ENCODE measurements at regions not wholly inside any gene's neighbourhood (a gene's known extent, or its start where the extent isn't known, plus 50 kb on each side); places are given as distances from the start of the nearest gene placed in this dataset.

DNA sequence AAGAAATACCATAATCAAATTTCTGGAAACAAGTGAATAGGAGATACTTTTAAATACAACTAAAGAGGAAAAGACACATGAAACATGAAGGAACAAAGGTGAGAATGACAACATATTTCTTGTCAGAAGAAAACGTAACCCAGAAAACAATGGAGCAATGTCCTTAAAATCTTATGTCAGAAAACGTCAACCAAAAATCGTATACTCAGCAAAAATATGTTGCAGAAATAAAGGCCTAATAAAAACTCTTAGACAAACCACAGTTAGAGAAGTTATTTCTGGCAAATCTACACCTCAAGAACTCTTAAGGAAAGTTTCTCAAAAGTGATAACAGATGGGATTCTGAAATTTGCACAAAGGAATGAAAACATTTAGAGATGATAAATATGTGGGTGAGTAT, 66.3 kb upstream of the FBXL7 start:
- no TSS peak for BruUV-seq (replicated peaks)

DNA sequence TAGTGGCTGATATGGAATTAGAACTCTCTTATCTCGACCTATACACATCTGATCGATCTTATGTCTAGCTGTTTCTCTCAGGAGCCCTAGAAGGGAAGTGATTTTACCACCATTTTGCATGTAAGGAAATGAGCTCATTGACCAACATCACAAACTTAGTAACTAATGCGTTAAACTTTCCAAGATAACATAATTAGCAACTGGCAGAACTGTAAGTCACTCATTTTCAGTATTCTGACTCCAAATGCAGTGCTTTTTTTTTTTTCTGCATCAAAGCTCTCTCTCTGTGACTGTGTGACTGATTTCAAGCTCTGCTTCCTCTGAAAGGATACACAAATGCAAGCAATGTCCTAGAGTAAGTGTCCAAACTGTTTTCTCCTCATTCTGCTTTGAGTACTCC, 68.1 kb upstream of the FBXL7 start:
- SMC1A ChIA-PET (ENCODE audit: uncharacterized antibody, unreplicated experiment), result interaction anchor here (1.3 kb wide), 1 partner anchor 10 kb away, joined by 9 read pairs; no protein-coding TSS in a partner anchor
- H3K27me3 ChIP-seq (replicated peaks in 1 of 2; ENCODE audit: control insufficient read depth in 2 of 2, insufficient read depth in 2 of 2, low read length in 1 of 2), result no peaks in the 10 kb centered on the region
- H3K4me2 ChIP-seq (ENCODE audit: control insufficient read depth, insufficient read depth), result no peak overlapping the region
- H2AFZ ChIP-seq (ENCODE audit: control insufficient read depth, low read depth, low read length), result no peak overlapping the region
- H3K4me1 ChIP-seq (ENCODE audit: control insufficient read depth, insufficient read depth, low read length), result no peaks in the 10 kb centered on the region
- WGBS (ENCODE audit: insufficient coverage, insufficient replicate concordance, low lambda C conversion rate, missing lambda C conversion rate), result 5% methylated on average over 3 of the region's 3 CpGs
- no peaks in the 10 kb centered on the region for H4K20me1 ChIP-seq (ENCODE audit: control insufficient read depth, insufficient read depth)
- ATAC-seq (peak; percentile 68), FAIRE-seq (no peak), DNase-seq (ENCODE audit: low read depth, low spot score) (no peak)
- H3K9me3 ChIP-seq (replicated peaks; ENCODE audit: control insufficient read depth, insufficient read depth, low read length), result no peaks in the 10 kb centered on the region
- no TSS peak for BruUV-seq (replicated peaks)
- no peak overlapping the region for H3K4me3 ChIP-seq
- no peaks in the 10 kb centered on the region for H3K36me3 ChIP-seq (ENCODE audit: control insufficient read depth in 2 of 2, insufficient read depth in 2 of 2, low read length in 1 of 2)
- RAD21 ChIA-PET (ENCODE audit: unreplicated experiment), result interaction anchor here (0.6 to 1.7 kb wide), 3 partner anchors 8 to 562 kb away, joined by 3 to 4 read pairs (median 3); no protein-coding TSS in a partner anchor
- no peak overlapping the region for H3K27ac ChIP-seq (ENCODE audit: control insufficient read depth, insufficient read depth)
- in situ Hi-C loops (cut with MboI) (no loop called here), intact Hi-C loops (cut with micrococcal nuclease; ENCODE audit: unreplicated experiment) (no loop called here)
- CTCF ChIA-PET, result no interaction called here
- POLR2A ChIA-PET, result no interaction called here
- no peaks in the 10 kb centered on the region for H3K79me2 ChIP-seq (ENCODE audit: control insufficient read depth, insufficient read depth, low read length)
- H3K9ac ChIP-seq (ENCODE audit: control insufficient read depth, insufficient read depth, low read length), result no peak overlapping the region
- TF ChIP-seq BCL11A (IDR thresholded peaks at IDR 0.05; ENCODE audit: low read depth, low read length), result peak; percentile 26; the same call in 1 of the 2 replicates
- no peak for TF ChIP-seq RELA (IDR thresholded peaks at IDR 0.05; ENCODE audit: borderline replicate concordance, partially characterized antibody)
- TF ChIP-seq ATF2 (IDR thresholded peaks at IDR 0.05; ENCODE audit: low read length), result peak; percentile 91
- 0 out of 2 replicates have a peak, but pooled peaks have one; percentile 44 for TF ChIP-seq CBFB (IDR thresholded peaks at IDR 0.05; ENCODE audit: low read depth)
- TF ChIP-seq CREB1 (IDR thresholded peaks at IDR 0.05; ENCODE audit: low read depth), result peak; percentile 66; the same call in 1 of the 2 replicates
- peak; percentile 63; the same call in 1 of the 2 replicates for TF ChIP-seq PML (IDR thresholded peaks at IDR 0.05; ENCODE audit: low read length)
- no peak for TF ChIP-seq BRCA1 (IDR thresholded peaks at IDR 0.05; ENCODE audit: low read depth, low read length)
- TF ChIP-seq SPI1 (IDR thresholded peaks at IDR 0.05; ENCODE audit: borderline replicate concordance, insufficient read depth, low read depth, low read length), result peak; percentile 44; the same call in 1 of the 2 replicates
- TF ChIP-seq CTCF (IDR thresholded peaks at IDR 0.05 in 2 of 3, conservative IDR thresholded peaks at IDR 0.05 in 1 of 3; ENCODE audit: control insufficient read depth in 2 of 3, extremely low read depth in 1 of 3, insufficient read depth in 1 of 3, low read depth in 3 of 3, low read length in 3 of 3), result no peak
- peak; percentile 92; the same call in 1 of the 2 replicates for TF ChIP-seq FOXM1 (IDR thresholded peaks at IDR 0.05; ENCODE audit: low read depth, low read length)
- peak in 1 of 2 experiments; percentile 51; a peak in 1 of 4 replicates for TF ChIP-seq ETV6 (conservative IDR thresholded peaks at IDR 0.05 in 1 of 2, IDR thresholded peaks at IDR 0.05 in 1 of 2; ENCODE audit: borderline replicate concordance in 1 of 2, low read depth in 1 of 2)
- TF ChIP-seq EED (IDR thresholded peaks at IDR 0.05; ENCODE audit: low read depth), result peak; percentile 61

More for the DNA sequence above, 66.3 kb upstream of the FBXL7 start:
- Histone ChIP-seq H3K4me1 (ENCODE audit: control insufficient read depth, insufficient read depth, low read length) (no peaks in the 10 kb centered on the region), H3K27ac (ENCODE audit: control insufficient read depth, insufficient read depth) (no peak overlapping the region), H3K9ac (ENCODE audit: control insufficient read depth, insufficient read depth, low read length) (no peak overlapping the region), H4K20me1 (ENCODE audit: control insufficient read depth, insufficient read depth) (no peaks in the 10 kb centered on the region), H3K4me3 (no peak overlapping the region), H3K27me3 (replicated peaks in 1 of 2; ENCODE audit: control insufficient read depth in 2 of 2, insufficient read depth in 2 of 2, low read length in 1 of 2) (no peaks in the 10 kb centered on the region), H3K36me3 (ENCODE audit: control insufficient read depth in 2 of 2, insufficient read depth in 2 of 2, low read length in 1 of 2) (no peaks in the 10 kb centered on the region), H3K79me2 (ENCODE audit: control insufficient read depth, insufficient read depth, low read length) (no peaks in the 10 kb centered on the region), H3K9me3 (replicated peaks; ENCODE audit: control insufficient read depth, insufficient read depth, low read length) (no peaks in the 10 kb centered on the region), H3K4me2 (ENCODE audit: control insufficient read depth, insufficient read depth) (no peak overlapping the region), H2AFZ (ENCODE audit: control insufficient read depth, low read depth, low read length) (no peak overlapping the region)
- RAD21 ChIA-PET (ENCODE audit: unreplicated experiment), result no interaction called here
- in situ Hi-C loops (cut with MboI) (no loop called here), intact Hi-C loops (cut with micrococcal nuclease; ENCODE audit: unreplicated experiment) (no loop called here)
- ATAC-seq (no peak), DNase-seq (ENCODE audit: low read depth, low spot score) (no peak), FAIRE-seq (no peak)
- no peak for TF ChIP-seq NFIC (IDR thresholded peaks at IDR 0.05; ENCODE audit: low read depth, low read length)
- no peak for TF ChIP-seq GABPA (IDR thresholded peaks at IDR 0.05; ENCODE audit: low read depth)
- TF ChIP-seq EP300 (IDR thresholded peaks at IDR 0.05; ENCODE audit: borderline replicate concordance in 1 of 2, control insufficient read depth in 1 of 2, low read depth in 2 of 2, low read length in 2 of 2), result no peak
- no peak for TF ChIP-seq KAT2A (conservative IDR thresholded peaks at IDR 0.05; ENCODE audit: control insufficient read depth, low read depth, low read length)
- TF ChIP-seq JUND (IDR thresholded peaks at IDR 0.05; ENCODE audit: low read depth, low read length), result no peak
- TF ChIP-seq FOXM1 (IDR thresholded peaks at IDR 0.05; ENCODE audit: low read depth, low read length), result no peak
- TF ChIP-seq ZBED1 (IDR thresholded peaks at IDR 0.05; ENCODE audit: borderline replicate concordance), result no peak
- no peak for TF ChIP-seq CREM (IDR thresholded peaks at IDR 0.05; ENCODE audit: low read depth)
- no peak for TF ChIP-seq SMAD1 (IDR thresholded peaks at IDR 0.05; ENCODE audit: low read depth, partially characterized antibody)
- CTCF ChIA-PET, result no interaction called here
- SMC1A ChIA-PET (ENCODE audit: uncharacterized antibody, unreplicated experiment), result no interaction called here
- POLR2A ChIA-PET, result no interaction called here
- 19% methylated on average over 3 of the region's 3 CpGs for WGBS (ENCODE audit: insufficient coverage, insufficient replicate concordance, low lambda C conversion rate, missing lambda C conversion rate)
